ENCODE measurements at regions not wholly inside any gene's neighbourhood (a gene's known extent, or its start where the extent isn't known, plus 50 kb on each side); places are given as distances from the start of the nearest gene placed in this dataset.
A peak's percentile ranks its signal among the peaks of the same experiment; 100 is the strongest.

DNA sequence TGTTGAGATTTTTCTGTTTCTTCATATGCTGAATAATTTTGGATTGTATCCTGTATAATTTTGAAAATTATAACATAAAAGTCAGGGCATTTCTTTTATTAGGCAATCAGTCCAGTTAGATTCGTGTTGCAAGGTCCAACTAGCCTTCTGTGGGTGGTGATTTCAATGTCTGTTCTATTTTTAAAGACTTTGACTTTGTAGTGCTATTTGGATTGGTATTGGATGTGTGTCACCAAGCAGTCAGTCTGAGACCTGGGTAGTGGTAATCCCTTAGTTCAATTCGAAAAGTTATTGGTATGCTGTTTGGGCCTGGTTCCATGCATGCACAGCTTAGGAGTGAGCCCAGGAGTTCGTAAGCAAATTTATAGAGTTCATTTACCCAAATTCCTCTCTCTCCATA, 82.2 kb downstream of the EPDR1 start:
- DNase-seq: no peak

DNA sequence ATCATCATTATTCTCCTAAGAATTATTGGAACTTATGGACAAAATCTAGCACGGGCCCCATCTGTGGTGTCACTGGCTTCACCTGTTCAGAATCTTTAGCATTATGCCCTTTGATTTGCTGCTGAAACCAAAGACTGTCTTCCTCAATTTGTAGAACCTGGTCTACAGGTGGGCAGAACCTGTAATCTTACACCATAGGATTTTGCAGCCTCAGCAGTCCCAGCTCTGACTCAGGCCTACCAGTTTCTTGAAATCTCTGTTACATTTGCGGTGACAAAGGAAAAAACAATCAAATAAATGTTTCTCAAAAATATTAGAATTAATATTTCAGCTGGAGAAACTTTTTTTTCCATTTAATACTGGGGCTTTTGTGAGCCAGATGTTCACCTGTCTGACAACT, 86.1 kb downstream of the EPDR1 start:
- DNase-seq: no peak

GRCh38 chr7:38007096-38007495, 86.7 kb downstream of the EPDR1 start:
- no peak for DNase-seq

DNA sequence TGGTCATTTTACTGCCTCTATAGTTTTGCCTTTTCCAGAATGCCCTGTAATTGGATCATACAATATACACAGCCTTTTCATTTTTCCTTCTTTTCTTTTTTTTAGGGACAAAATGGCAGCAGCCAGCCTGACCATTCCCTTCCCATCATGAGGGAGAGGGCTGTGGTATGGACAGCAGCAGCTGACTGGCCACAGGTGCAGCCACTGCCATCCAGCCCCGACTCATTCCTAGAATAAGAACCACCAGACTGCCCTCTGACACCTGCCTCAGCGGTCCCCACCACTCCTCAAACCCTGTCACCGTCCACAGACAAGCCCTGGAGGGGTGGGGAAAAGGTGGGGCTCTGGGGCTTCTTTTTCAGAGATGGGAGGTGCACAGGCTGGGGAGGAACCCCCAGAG, 92.8 kb downstream of the EPDR1 start:
- DNase-seq: no peak

- DNase-seq: no peak
Measured at GRCh38 chr7:38016567-38016966, 96.1 kb downstream of the EPDR1 start.

DNA sequence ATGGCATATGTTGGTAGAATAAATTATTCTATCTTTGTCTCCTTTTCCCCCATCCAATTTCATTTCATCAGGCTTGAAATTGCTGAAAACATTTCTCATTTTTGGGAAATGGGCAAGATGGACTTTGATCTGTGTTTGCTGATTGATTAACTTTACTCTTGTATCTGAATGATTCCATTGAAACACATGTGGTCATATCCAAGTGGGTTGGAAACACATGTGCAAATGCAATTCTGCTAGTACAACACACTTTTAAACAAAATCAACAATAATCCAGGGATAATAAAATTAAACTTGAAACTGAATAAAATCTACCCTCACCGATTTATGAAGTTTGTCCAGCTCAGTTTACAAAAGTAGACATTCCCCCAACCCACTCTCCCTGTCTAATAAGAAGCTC, 96.9 kb downstream of the EPDR1 start:
- no peak for DNase-seq

DNA sequence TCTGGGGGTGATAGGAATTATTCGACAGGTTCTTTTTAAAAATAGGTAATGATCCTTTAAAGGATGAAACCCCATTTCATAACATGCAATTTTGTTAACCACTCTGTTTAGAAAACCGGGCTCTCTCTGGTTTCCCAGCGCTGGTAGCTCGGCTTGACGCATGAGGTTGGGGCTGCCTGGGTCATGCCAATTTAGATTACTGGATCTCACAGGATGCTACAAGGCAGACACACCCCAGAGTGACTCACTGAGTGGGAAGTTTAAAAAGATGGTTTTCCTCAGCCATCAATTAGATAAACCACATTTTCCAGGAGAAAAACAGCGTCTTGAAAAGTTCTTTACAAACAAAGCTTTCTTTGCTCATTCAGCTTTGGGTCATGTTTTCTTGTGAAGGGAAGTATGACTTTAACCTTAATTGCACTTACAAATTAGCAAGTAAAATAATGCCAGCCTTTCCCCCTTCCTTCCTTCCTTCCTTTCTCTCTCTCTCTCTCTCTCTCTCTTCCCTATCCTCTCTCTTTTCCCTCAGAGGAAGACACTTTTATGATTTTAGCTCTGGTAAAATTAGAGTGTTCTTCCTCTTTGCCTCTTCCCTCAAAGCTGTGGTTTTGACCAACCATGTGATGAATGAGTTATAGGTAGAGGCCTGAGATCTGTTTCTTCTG, 99.8 kb downstream of the EPDR1 start:
- no peak for DNase-seq

GRCh38 chr7:38021892-38022291, 101.5 kb downstream of the EPDR1 start:
- no peak for DNase-seq

GRCh38 chr7:38025815-38026214, 105.4 kb downstream of the EPDR1 start:
- no peak for DNase-seq

GRCh38 chr7:38027884-38028455, 107.5 kb downstream of the EPDR1 start:
- DNase-seq: no peak

DNA sequence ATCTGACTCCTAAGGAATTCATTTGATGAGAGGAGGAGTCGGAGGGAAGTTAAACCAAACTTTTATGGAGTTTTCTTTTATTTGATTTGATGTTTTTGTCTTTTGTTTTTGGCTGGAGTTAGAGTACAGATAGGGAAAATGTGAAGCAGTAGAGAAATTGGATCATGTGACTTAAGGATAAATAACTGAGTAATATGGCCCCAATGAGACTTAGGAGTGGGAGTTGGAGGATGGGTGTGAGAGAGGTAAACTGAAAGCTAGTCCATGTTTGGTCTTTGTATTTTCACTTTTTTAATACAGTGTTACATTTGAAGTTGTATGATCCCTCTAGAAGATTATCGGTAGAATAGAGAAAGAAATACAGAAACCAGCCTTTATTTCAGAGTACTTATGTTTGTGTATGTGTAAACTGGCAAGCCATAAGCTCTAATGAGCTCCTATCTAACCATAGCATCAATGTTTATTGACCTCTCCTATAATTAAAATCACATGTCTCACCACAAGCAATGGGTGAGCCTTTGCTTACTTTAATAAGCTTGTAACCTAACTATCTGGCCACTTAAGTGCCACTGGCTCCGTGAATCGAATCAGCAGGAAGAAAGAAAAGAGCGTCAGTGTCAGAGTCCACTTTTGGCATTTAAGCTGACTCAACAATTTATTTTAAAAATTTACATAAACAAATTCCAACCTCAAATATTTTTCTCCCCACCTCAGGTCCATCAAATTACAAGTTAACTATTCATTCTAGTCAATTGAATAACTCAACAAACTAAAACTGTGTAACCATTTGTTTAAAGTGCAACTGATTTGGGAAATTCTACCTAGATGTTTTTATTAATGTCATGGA, 113.8 kb downstream of the EPDR1 start:
- DNase-seq: no peak

- DNase-seq: peak in 1 of 2 experiments; percentile 1
Measured at GRCh38 chr7:38040831-38041230, 120.4 kb downstream of the EPDR1 start.

DNA sequence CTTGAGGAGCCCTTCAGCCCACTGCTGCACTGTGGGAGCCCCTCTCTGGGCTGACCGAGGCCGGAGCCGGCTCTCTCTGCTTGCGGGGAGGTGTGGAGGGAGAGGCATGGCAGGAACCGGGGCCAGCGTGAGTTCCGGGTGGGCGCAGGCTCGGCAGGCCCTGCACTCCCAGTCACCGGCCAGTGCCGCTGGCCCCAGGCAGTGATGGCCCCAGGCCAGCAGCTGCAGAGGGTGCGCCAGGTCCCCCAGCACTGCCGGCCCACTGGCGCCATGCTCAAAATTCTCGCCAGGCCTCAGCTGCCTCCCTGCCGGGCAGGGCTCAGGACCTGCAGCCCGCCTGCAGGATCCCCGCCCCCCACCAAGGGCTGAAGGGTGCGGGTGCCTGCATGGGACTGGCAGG, 128.4 kb upstream of the STARD3NL start:
- DNase-seq: no peak

GRCh38 chr7:38051311-38051710, 126.7 kb upstream of the STARD3NL start:
- DNase-seq: no peak

DNA sequence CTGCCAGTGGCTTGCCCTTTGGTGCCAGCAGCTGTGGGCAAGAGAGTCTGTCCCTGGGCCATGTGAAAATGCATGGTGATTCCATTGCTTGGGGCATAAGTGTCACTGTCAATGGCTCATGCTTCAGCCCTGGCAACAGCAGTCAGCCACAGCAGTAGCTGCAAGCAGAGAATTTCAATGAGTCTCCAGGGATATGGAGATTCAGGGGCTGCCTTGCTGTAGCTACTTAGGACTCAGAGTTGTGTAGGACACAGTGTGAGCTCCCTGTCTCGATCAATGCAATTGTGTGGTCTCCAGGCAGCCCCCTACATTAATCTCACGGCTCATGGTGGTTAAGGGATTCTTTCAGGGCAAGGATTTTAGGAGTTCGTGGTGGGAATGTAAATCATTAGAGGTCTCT, 126.3 kb upstream of the STARD3NL start:
- DNase-seq: no peak

DNA sequence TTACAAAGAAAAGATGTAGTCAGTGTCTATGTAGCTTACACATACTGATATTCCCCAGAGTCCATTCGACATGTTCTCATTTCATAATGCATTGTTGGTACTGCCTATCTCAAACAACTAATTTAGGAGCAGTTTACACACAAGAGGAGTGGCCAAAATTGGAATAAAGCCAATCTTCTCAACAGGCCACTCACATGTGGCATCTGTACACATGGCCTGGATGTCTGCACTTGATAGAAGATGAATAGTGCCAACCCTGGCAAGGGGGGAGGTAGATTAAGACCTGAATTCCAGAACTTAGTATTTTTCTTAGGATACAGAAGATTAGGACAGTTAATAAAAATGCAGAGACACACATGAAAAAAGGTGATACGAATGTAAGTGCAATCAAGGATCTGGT, 125.3 kb upstream of the STARD3NL start:
- DNase-seq: peak in 1 of 2 experiments; percentile 26

DNA sequence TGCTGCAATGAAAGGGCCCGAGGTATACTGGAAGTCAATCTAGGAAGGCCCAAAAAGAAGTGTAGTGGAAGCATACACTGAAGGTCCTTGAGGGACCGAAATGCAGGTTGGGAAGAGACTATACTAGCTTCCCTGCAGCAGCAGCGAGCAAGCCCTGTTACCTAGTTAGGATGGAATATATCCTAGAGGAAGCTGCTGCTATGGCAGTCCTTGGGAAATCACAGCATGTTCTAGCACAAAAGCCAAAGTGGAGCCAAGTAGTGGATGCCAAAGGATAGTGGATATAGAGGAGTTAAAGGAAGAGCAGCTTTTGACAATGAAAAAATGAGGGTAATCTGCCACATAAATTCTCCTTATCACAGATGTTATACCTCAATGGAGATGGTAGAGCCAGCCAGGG, 123.8 kb upstream of the STARD3NL start:
- DNase-seq: no peak

DNA sequence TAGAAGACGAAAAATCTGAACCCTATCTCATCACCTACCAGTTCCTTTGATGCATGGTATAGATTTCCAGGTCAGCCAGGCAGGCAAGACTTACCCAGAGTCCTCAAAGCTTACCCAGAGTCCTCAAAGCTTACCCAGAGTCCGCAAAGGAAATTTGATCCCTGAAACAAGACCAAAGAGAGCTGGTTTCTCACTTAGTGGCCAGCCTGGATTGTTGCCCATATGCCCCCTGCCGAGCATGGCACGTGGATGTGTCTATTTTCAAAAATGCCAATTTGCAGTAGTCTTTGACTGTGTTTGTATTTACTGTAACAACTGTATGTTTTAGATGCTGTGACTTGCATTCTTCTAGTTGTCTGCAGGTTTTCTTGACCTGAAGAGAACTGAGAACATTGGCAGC, 120.2 kb upstream of the STARD3NL start:
- no peak for DNase-seq

GRCh38 chr7:38060116-38060515, 117.9 kb upstream of the STARD3NL start:
- no peak for DNase-seq

DNA sequence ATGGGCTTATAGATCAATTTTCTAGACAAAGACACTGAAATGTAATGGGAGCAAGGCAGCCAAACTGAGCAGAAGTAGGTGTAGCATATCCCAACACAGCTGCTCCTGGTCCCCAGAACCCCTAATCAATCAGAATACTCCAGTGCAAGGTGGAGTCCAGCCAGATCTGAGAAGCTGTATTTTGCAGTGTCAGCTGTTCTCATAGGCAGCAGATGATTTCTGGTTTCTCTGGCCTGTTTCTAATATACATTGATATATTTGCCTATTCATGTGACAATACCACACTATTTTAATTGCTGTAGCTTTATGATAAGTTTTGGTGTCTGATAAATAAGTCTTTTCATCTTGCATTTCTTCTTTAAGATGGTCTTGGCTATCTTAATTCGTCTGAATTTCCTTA, 117.4 kb upstream of the STARD3NL start:
- DNase-seq: no peak

DNA sequence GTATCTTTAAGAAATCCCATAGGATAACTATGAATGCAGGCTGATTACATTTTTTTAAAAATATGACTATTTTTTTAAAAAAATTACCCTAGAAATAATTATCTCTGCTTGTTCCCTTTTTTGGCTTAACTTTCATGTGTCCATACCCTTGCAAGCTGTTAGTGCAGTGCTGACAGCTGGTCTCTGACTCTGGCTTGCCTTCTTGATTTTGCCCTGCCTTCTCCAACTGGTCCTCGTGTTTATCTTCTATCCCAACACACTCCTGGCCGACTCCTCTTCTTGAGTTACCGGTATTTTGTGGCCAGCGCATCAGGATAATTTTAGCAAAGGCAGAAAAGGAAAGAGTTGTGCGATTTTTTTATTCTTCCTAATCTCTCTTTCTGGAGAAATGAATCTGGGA, 111.7 kb upstream of the STARD3NL start:
- no peak for DNase-seq

DNA sequence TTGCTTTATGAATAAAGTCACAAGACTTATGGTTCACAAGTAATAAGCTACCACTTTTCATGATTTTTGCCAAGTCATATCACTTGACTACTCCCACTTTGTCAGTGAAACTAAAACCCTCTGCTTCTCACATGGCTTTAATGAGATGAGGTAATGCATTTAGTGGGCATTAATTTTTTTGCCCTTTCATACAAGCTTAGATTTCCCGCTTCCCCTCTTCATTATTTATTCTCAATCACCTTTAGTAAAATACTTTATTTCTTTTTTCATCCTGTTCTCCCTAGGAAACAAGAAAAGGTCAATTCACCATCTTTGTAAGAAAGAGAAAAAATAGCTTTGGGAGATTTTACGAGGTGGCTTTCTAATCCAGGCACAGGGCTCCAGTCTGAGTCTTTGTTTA, 109.6 kb upstream of the STARD3NL start:
- DNase-seq: no peak

GRCh38 chr7:38069052-38069451, 109.0 kb upstream of the STARD3NL start:
- no peak for DNase-seq

- peak; percentile 41 to 72 for DNase-seq
Measured at GRCh38 chr7:38070718-38071117, 107.3 kb upstream of the STARD3NL start.

Measured in SHP77 (cell line).